ENCODE measurements at regions not wholly inside any gene's neighbourhood (a gene's known extent, or its start where the extent isn't known, plus 50 kb on each side); places are given as distances from the start of the nearest gene placed in this dataset.
"Not testable (repeated sequence)": the region's sequence is repeated elsewhere in the genome, so short reads cannot be mapped to it uniquely, and the experiment has no call there.

- DNase-seq (ENCODE audit: low spot score) = no peak
Measured at GRCh38 chr10:8128511-8128910, 74.0 kb downstream of the GATA3 start.

GRCh38 chr10:8129438-8129837 is 75.0 kb downstream of the GATA3 start:
- no peak for DNase-seq (ENCODE audit: low spot score)

- DNase-seq (ENCODE audit: low spot score) = peak; percentile 88
Measured at GRCh38 chr10:8130973-8131911, 76.8 kb downstream of the GATA3 start.

DNA sequence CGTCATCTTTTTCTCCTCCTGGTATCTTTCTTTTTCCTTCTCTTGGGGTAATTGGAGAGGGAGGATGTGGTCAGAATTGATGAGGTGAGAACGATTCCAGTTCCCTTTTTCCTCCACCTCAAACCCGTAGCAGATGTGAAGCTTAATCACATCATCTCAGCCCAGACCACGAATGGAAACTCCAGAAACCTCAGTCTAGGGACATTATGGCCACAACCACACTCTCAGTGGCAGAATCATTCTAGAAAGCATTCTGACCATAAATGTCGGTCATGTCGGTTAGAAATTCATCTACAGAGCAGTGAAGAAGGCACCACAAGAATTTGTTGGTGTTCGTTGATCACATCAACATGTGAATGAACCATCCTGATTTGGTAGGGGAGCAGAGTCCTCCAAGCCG is 78.7 kb downstream of the GATA3 start:
- no peak for DNase-seq (ENCODE audit: low spot score)

DNA sequence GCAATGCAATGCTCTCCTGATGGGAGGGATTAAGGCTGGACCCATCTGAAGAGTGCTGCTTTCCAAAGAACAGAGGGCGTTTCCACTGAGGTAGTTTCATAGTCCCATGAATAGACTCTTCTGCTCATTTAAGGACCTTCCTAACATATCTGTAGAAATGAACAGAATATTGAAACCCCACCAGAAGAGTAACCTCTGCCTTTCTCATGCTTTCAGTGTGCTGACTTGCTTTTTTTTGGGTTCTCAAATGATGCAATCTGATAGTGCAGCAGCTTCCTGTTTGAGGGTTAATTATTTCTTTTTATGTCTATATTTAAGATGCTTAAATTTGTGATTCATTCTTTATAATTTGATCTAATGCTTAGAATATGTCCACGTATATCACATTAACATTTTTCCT is 82.2 kb downstream of the GATA3 start:
- no peak for DNase-seq (ENCODE audit: low spot score)

DNA sequence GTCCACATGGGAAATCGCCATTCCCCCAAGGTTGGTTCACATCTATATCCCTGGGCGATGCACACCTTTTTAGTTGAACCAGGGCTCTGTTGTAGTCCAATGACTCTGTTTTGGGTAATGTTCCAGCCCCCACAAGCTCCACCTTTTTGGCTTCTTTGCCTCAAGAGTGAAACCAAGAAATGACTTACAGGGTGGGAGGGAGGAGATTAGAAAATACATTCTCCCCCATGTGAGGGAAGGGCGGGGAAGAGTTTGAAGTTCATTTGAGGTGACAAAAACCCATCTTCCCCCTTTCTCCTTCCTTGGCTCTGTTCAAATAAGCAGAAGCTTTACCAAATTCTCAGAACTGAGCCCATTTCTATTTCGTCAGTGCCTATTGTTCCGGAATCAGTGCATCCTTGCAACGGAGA is 82.8 kb downstream of the GATA3 start:
- no peak for DNase-seq (ENCODE audit: low spot score)

DNA sequence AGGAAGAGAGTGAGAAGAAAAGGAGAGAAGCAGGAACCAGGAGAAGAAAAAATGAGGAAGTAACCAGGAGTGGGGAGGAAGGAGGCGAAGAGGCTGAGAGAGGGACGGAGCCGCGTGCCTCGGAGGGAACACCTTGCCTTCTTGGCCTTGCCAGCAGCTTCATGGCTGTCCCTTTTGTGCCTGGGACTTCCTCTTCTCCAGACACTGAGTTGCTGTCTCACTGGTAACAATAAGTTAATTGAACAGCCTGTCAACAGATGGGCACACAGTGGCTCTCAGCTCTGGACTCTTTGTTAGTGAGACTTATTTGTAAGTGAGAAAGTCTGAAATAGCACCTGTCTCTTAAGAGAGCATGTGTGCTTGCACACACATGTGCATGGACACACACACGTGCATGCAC is 83.2 kb downstream of the GATA3 start:
- no peak for DNase-seq (ENCODE audit: low spot score)

DNA sequence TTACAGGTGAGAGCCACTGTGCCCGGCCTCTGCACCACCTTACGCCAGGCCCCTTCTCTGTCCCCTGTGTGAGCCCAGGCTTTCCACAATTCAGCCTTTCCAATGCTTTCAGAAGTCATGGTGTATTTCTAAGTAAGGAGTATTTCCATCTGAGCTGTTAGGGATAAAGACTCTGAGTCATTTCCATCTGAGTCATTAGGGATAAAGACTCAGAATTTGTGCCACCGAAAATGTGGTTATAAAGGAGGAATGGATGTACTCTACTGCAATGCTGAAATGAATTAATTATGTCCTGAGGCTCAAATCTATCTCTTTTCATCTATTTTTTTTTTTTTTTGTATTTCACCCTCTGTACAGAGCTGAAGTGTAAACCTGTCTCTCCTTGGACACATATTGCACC is 84.0 kb downstream of the GATA3 start:
- DNase-seq (ENCODE audit: low spot score) = peak; percentile 89

- DNase-seq (ENCODE audit: low spot score) = no peak
Measured at GRCh38 chr10:8144496-8144895, 90.0 kb downstream of the GATA3 start.

GRCh38 chr10:8146650-8147049 is 92.2 kb downstream of the GATA3 start:
- peak; percentile 79 for DNase-seq (ENCODE audit: low spot score)

DNA sequence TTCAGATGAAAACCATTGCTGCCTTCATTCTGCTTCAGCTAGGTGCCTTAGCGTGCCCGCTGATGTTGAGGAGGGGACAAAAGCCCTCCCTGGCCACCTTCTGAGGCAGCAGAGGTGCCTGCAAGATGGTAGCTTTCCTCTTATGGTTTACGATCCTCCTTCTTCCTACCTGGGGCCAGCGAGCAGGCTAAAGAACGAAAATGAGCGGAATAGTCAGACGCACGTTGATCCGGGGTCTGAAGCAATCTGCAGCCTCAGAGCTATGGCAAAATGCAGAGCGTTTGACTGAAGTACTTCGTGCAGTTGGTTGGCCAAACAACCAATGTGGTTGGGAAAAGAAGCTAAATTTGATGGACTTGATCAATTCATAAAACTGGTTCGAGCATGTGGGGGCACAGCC is 95.5 kb downstream of the GATA3 start:
- DNase-seq (ENCODE audit: low spot score) = no peak

DNA sequence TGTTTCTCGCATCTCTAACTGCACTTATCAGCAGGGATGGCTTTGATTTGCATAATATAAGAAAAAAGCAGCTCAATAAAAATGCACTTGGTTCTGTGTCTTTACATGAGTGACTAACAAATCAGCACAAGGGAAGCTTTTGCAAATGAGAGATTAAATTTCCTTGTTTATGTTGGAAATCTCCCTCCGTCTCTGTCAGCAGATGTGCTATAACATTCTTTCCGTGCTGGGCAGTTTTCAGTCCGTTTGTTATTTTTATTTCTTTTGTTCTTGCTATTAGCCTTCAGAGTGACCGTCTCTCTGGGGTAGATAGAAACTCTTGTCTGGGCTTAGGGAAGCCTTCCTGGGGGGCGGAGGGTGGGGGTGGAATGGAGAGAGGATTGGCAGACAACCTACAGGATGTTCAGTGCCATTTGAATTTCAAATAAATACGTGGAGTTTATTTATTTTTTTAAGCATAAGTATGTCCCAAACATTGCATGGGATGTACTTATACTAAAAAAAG is 96.0 kb downstream of the GATA3 start:
- DNase-seq (ENCODE audit: low spot score) = no peak

GRCh38 chr10:8151086-8151485 is 96.6 kb downstream of the GATA3 start:
- no peak for DNase-seq (ENCODE audit: low spot score)

DNA sequence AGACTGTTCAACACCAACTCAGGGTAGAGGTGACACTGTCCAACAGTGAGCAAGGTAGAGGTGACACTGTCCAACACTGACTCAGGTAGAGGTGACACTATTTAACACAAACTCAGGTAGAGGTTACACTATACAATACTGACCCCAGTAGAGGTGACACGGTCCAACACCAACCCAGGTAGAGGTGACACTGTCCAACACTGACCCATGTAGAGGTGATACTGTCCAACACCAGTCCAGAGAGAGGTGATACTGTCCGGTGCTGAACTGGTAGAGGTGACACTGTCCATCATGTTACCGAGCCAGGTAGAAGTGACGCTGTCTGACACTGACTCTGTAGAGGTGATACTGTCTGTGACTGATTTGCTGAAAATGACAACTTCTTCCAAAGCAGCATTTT is 102.4 kb downstream of the GATA3 start:
- no peak for DNase-seq (ENCODE audit: low spot score)

GRCh38 chr10:8158193-8159071 is 103.9 kb downstream of the GATA3 start:
- peak; percentile 83 for DNase-seq (ENCODE audit: low spot score)

DNA sequence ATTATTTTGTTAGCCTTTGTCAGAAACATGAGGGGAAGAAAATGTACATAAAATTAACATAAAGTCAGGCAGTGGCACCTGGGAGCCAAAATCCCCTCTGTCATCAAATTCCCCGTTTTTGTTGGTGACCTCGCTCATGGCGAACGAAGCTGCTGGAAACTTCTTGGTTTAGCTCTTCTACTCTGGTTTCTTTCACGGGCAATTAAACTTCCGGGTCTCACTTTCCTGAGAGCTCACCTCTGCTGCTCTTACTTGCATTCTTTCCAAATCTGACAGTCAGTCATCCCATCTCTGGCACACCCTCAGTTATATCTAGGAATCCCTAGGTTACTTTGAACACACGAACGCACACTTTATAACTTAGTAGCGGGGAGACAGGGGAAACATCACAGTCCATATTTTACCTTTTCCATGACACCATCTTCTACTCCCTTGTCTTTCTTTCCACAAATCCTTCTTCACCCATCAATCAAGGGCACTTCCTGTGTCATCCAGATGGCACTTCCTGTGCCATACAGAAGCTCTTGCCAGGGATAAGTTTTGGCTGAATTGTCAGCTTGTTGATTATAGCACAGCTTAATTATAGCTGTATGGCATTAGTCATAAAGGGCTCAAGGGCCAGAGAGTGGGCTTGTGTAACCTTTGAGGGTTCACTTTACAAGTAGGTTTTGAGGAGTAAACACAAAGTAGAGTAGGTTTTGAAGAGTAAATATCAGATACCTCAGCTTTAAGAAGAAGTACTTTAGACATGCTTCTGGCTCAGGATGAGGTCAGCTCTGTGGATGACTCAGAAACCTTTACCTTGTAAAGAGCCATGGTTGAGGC is 105.1 kb downstream of the GATA3 start:
- peak; percentile 79 for DNase-seq (ENCODE audit: low spot score)

- DNase-seq (ENCODE audit: low spot score) = no peak
Measured at GRCh38 chr10:8163824-8164223, 109.3 kb downstream of the GATA3 start.

DNA sequence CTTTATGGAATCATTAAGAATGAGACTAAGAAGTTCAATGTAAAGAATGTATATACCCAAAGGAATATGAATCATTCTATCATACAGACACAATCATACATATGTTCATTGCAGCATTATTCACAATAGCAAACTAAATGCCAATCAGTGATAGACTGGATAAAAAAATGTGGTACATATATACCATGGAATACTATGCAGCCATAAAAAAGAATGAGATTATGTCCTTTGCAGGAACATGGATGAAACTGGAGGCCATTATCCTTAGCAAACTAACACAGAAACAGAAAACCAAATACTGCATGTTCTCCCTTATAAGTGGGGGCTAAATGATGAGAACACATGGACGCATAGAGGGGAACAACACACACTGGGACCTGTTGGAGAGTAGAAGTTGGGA is 110.2 kb downstream of the GATA3 start:
- not testable (repeated sequence) for DNase-seq (ENCODE audit: low spot score)

GRCh38 chr10:8168836-8169235 is 114.3 kb downstream of the GATA3 start:
- DNase-seq (ENCODE audit: low spot score) = no peak

GRCh38 chr10:8171008-8171407 is 116.5 kb downstream of the GATA3 start:
- DNase-seq (ENCODE audit: low spot score) = no peak

- no peak for DNase-seq (ENCODE audit: low spot score)
Measured at GRCh38 chr10:8172604-8173003, 118.1 kb downstream of the GATA3 start.
